ENCODE measurements at regions not wholly inside any gene's neighbourhood (a gene's known extent, or its start where the extent isn't known, plus 50 kb on each side); places are given as distances from the start of the nearest gene placed in this dataset.

GRCh38 chr3:30167541-30168011 lies 438.8 kb upstream of the TGFBR2 start:
- no peak for DNase-seq (ENCODE audit: low read depth in 3 of 3)

- DNase-seq (ENCODE audit: low read depth in 3 of 3) = no peak
These were observed 436.9 kb upstream of the TGFBR2 start for GRCh38 chr3:30169487-30169886.

- DNase-seq (ENCODE audit: low read depth in 3 of 3) = no peak
These were observed 435.5 kb upstream of the TGFBR2 start for GRCh38 chr3:30170681-30171438.

GRCh38 chr3:30174357-30174756 lies 432.0 kb upstream of the TGFBR2 start:
- no peak for DNase-seq (ENCODE audit: low read depth in 3 of 3)

GRCh38 chr3:30180310-30181177 lies 425.9 kb upstream of the TGFBR2 start:
- no peak for DNase-seq (ENCODE audit: low read depth in 3 of 3)

GRCh38 chr3:30181178-30181465 lies 425.3 kb upstream of the TGFBR2 start:
- DNase-seq (ENCODE audit: low read depth in 3 of 3) = no peak

- no peak for DNase-seq (ENCODE audit: low read depth in 3 of 3)
These were observed 424.8 kb upstream of the TGFBR2 start for GRCh38 chr3:30181581-30181980.

GRCh38 chr3:30183421-30183820 lies 423.0 kb upstream of the TGFBR2 start:
- no peak for DNase-seq (ENCODE audit: low read depth in 3 of 3)

- DNase-seq (ENCODE audit: low read depth in 3 of 3) = no peak
These were observed 422.1 kb upstream of the TGFBR2 start for GRCh38 chr3:30184091-30184810.

GRCh38 chr3:30185872-30186271 lies 420.5 kb upstream of the TGFBR2 start:
- no peak for DNase-seq (ENCODE audit: low read depth in 3 of 3)

GRCh38 chr3:30186741-30187219 lies 419.6 kb upstream of the TGFBR2 start:
- no peak for DNase-seq (ENCODE audit: low read depth in 3 of 3)

GRCh38 chr3:30187366-30187765 lies 419.0 kb upstream of the TGFBR2 start:
- no peak for DNase-seq (ENCODE audit: low read depth in 3 of 3)

GRCh38 chr3:30188713-30189112 lies 417.7 kb upstream of the TGFBR2 start:
- no peak for DNase-seq (ENCODE audit: low read depth in 3 of 3)

- DNase-seq (ENCODE audit: low read depth in 3 of 3) = no peak
These were observed 416.5 kb upstream of the TGFBR2 start for GRCh38 chr3:30189900-30190299.

GRCh38 chr3:30193625-30194044 lies 412.8 kb upstream of the TGFBR2 start:
- DNase-seq (ENCODE audit: low read depth in 3 of 3) = no peak

- DNase-seq (ENCODE audit: low read depth in 3 of 3) = no peak
These were observed 411.0 kb upstream of the TGFBR2 start for GRCh38 chr3:30195352-30195751.

- no peak for DNase-seq (ENCODE audit: low read depth in 3 of 3)
These were observed 408.2 kb upstream of the TGFBR2 start for GRCh38 chr3:30198162-30198561.

GRCh38 chr3:30199096-30199759 lies 407.2 kb upstream of the TGFBR2 start:
- peak; percentile 44 to 46 (median 45) for DNase-seq (ENCODE audit: low read depth in 3 of 3)

GRCh38 chr3:30199855-30200254 lies 406.5 kb upstream of the TGFBR2 start:
- no peak for DNase-seq (ENCODE audit: low read depth in 3 of 3)

- no peak for DNase-seq (ENCODE audit: low read depth in 3 of 3)
These were observed 404.7 kb upstream of the TGFBR2 start for GRCh38 chr3:30201715-30202114.

- DNase-seq (ENCODE audit: low read depth in 3 of 3) = no peak
These were observed 403.1 kb upstream of the TGFBR2 start for GRCh38 chr3:30203301-30203700.

GRCh38 chr3:30204126-30204525 lies 402.3 kb upstream of the TGFBR2 start:
- no peak for DNase-seq (ENCODE audit: low read depth in 3 of 3)
